ENCODE measurements at regions not wholly inside any gene's neighbourhood (a gene's known extent, or its start where the extent isn't known, plus 50 kb on each side); places are given as distances from the start of the nearest gene placed in this dataset.

- TF ChIP-seq ZNF592 (IDR thresholded peaks at IDR 0.05) (no peak), GABPB1 (CRISPR knock-in tag; IDR thresholded peaks at IDR 0.05) (no peak), RFX5 (IDR thresholded peaks at IDR 0.05; ENCODE audit: low read depth, low read length) (no peak), TCF7 (IDR thresholded peaks at IDR 0.05; ENCODE audit: borderline replicate concordance) (no peak)
Measured at GRCh38 chr10:44512431-44513022, 127.6 kb upstream of the CXCL12 start (continued).

- Histone ChIP-seq H3K4me2 (ENCODE audit: insufficient read depth, low read length) (no peak overlapping the region), H3K9me1 (ENCODE audit: control insufficient read depth, insufficient read depth, low read length) (no peaks in the 10 kb centered on the region), H3K27me3 (ENCODE audit: control insufficient read depth in 2 of 2, insufficient read depth in 2 of 2, low read length in 2 of 2) (no peaks in the 10 kb centered on the region), H3K4me3 (no peak overlapping the region), H2AFZ (ENCODE audit: low read depth, low read length) (no peak overlapping the region), H3K27ac (ENCODE audit: extremely low read depth, low read depth, low read length) (no peak overlapping the region), H3K79me2 (ENCODE audit: control insufficient read depth, insufficient read depth, low read length) (no peaks in the 10 kb centered on the region), H4K20me1 (replicated peaks; ENCODE audit: control insufficient read depth, insufficient read depth, low read length) (no peaks in the 10 kb centered on the region), H3K9ac (ENCODE audit: insufficient read depth in 1 of 2, low read depth in 2 of 2, low read length in 2 of 2) (no peak overlapping the region), H3K4me1 (replicated peaks in 1 of 2; ENCODE audit: control insufficient read depth in 2 of 2, insufficient read depth in 2 of 2, low read length in 2 of 2) (no peaks in the 10 kb centered on the region), H3K9me3 (replicated peaks; ENCODE audit: control insufficient read depth, insufficient read depth, low read depth, low read length) (no peaks in the 10 kb centered on the region), H3K36me3 (ENCODE audit: control insufficient read depth, insufficient read depth, low read length) (no peaks in the 10 kb centered on the region)
- peak in 3 of 4 experiments; percentile 12 to 23 (median 20) for DNase-seq (ENCODE audit: extremely low read depth in 1 of 4, low spot score in 3 of 4)
- BruUV-seq (replicated peaks): no TSS peak
- ATAC-seq: peak; percentile 40; the same call in 1 of the 3 replicates
- intact Hi-C loops (cut with micrococcal nuclease): no loop called here
- in situ Hi-C loops (cut with MboI): no loop called here
- ChIA-PET CTCF (ENCODE audit: low intra/inter-chr PET ratio) (no interaction called here), POLR2A (no interaction called here)
- 5% methylated on average over 5 of the region's 5 CpGs for WGBS (ENCODE audit: insufficient coverage, low coverage, missing lambda C conversion rate)
- peak; percentile 56 for FAIRE-seq
- TF ChIP-seq CEBPB (tag; IDR thresholded peaks at IDR 0.05) (0 out of 2 replicates have a peak, but pooled peaks have one; percentile 14), ZNF212 (CRISPR knock-in tag; IDR thresholded peaks at IDR 0.05) (no peak), CTCF (IDR thresholded peaks at IDR 0.05 in 2 of 3, conservative IDR thresholded peaks at IDR 0.05 in 1 of 3; ENCODE audit: insufficient read depth in 2 of 3, low read depth in 1 of 3, low read length in 3 of 3) (peak; percentile 8 to 36 (median 12); a peak in 2 of 6 replicates), ZNF57 (CRISPR knock-in tag; IDR thresholded peaks at IDR 0.05) (no peak)
Measured at GRCh38 chr10:44513591-44513990, 128.7 kb upstream of the CXCL12 start.

Measured in K562 (cell line).